H9 (cell line): ENCODE measurements at regions not wholly inside any gene's neighbourhood (a gene's known extent, or its start where the extent isn't known, plus 50 kb on each side); places are given as distances from the start of the nearest gene placed in this dataset.

Source experiments
- DNase-seq: peaks from one replicate; pipeline ENCODE4 v3.0.0-alpha.2; 2017
- H2AFZ ChIP-seq: one replicate; pipeline ENCODE4 v1.6.1; 2013; ENCODE audit warnings: mild to moderate bottlenecking, low read length, control low read depth, moderate library complexity
- H2AK5ac ChIP-seq: 2 replicates; pipeline ENCODE4 v1.6.1; 2013; ENCODE audit warnings: low read length, control low read depth, mixed read lengths; ENCODE audit not compliant: insufficient read length
- H2BK120ac ChIP-seq: one replicate; pipeline ENCODE4 v1.6.1; 2013; ENCODE audit warnings: low read depth, mild to moderate bottlenecking, low read length, control low read depth, inconsistent platforms; ENCODE audit not compliant: poor library complexity, severe bottlenecking
- H2BK12ac ChIP-seq: 2 replicates; pipeline ENCODE4 v1.6.1; 2013; ENCODE audit warnings: low read length, control low read depth, mixed read lengths, low read depth; ENCODE audit not compliant: insufficient read length
- H2BK15ac ChIP-seq: 2 replicates; pipeline ENCODE4 v1.6.1; 2013; ENCODE audit warnings: low read depth, low read length, control low read depth
- H2BK20ac ChIP-seq: one replicate; pipeline ENCODE4 v1.6.1; 2013; ENCODE audit warnings: low read depth, mild to moderate bottlenecking, low read length, control low read depth, inconsistent platforms; ENCODE audit not compliant: poor library complexity, severe bottlenecking
- H2BK5ac ChIP-seq: 2 replicates; pipeline ENCODE4 v1.6.1; 2013; ENCODE audit warnings: low read length, control low read depth, mixed read lengths; ENCODE audit not compliant: insufficient read length
- H3K14ac ChIP-seq: 2 replicates; pipeline ENCODE4 v1.6.1; 2013; ENCODE audit warnings: low read length, control low read depth; ENCODE audit not compliant: insufficient read depth
- H3K18ac ChIP-seq: 2 replicates; pipeline ENCODE4 v1.6.1; 2013; ENCODE audit warnings: low read depth, mild to moderate bottlenecking, mixed read lengths, low read length, control low read depth; ENCODE audit not compliant: insufficient read length
- H3K23ac ChIP-seq: 2 replicates; pipeline ENCODE4 v1.6.1; 2013; ENCODE audit warnings: low read length, control low read depth, mixed read lengths, low read depth; ENCODE audit not compliant: insufficient read length
- H3K23me2 ChIP-seq: 2 replicates; pipeline ENCODE4 v1.6.1; 2013; ENCODE audit warnings: low read depth, mild to moderate bottlenecking, mixed read lengths, low read length, control low read depth; ENCODE audit not compliant: insufficient read length, poor library complexity, severe bottlenecking
- H3K27ac ChIP-seq: 2 replicates; pipeline ENCODE4 v1.5.1; 2013; ENCODE audit warnings: low read length, control low read depth, mixed read lengths, low read depth; ENCODE audit not compliant: insufficient read length
- H3K27me3 ChIP-seq: 2 replicates; pipeline ENCODE4 v1.6.1; 2013; ENCODE audit warnings: low read length, control low read depth, inconsistent platforms; ENCODE audit not compliant: insufficient read depth
- H3K4ac ChIP-seq: 2 replicates; pipeline ENCODE4 v1.6.1; 2013; ENCODE audit warnings: low read depth, mild to moderate bottlenecking, control low read depth, inconsistent platforms, low read length, moderate library complexity
- H3K4me1 ChIP-seq: 2 replicates; pipeline ENCODE4 v1.6.1; 2013; ENCODE audit warnings: low read length, control low read depth, inconsistent platforms; ENCODE audit not compliant: insufficient read depth
- H3K4me2 ChIP-seq: 2 replicates; pipeline ENCODE4 v1.6.1; 2013; ENCODE audit warnings: low read length, control low read depth, mixed read lengths; ENCODE audit not compliant: insufficient read length, insufficient read depth
- H3K56ac ChIP-seq: 2 replicates; pipeline ENCODE4 v1.6.1; 2013; ENCODE audit warnings: low read depth, mild to moderate bottlenecking, mixed read lengths, low read length, control low read depth; ENCODE audit not compliant: insufficient read length
- H3K79me1 ChIP-seq: 2 replicates; pipeline ENCODE4 v1.6.1; 2013; ENCODE audit warnings: low read depth, mild to moderate bottlenecking, moderate library complexity, low read length, control low read depth, inconsistent platforms; ENCODE audit not compliant: insufficient read depth, poor library complexity, severe bottlenecking
- H3K79me2 ChIP-seq: 2 replicates; pipeline ENCODE4 v1.6.1; 2013; ENCODE audit warnings: low read length, control low read depth, inconsistent platforms; ENCODE audit not compliant: insufficient read depth
- H3K9ac ChIP-seq: 2 replicates; pipeline ENCODE4 v1.6.1; 2013; ENCODE audit warnings: low read length, control low read depth, mixed read lengths; ENCODE audit not compliant: insufficient read length; ENCODE audit errors: extremely low read depth
- H3K9me3 ChIP-seq: one replicate; pipeline ENCODE4 v1.6.1; 2013; ENCODE audit warnings: low read depth, low read length, inconsistent platforms; ENCODE audit not compliant: control insufficient read depth
- H3T11ph ChIP-seq: one replicate; pipeline ENCODE4 v1.6.1; 2013; ENCODE audit warnings: mild to moderate bottlenecking, low read length, control low read depth, inconsistent platforms
- H4K20me1 ChIP-seq: one replicate; pipeline ENCODE4 v1.6.1; 2013; ENCODE audit not compliant: control insufficient read depth, insufficient read length, insufficient read depth
- H4K5ac ChIP-seq: 2 replicates; pipeline ENCODE4 v1.6.1; 2013; ENCODE audit warnings: low read depth, mild to moderate bottlenecking, mixed read lengths, low read length, control low read depth; ENCODE audit not compliant: insufficient read length
- H4K8ac ChIP-seq: replicated peaks from 2 replicates; pipeline ENCODE4 v1.6.1; 2013; ENCODE audit warnings: low read length, control low read depth, mixed read lengths, low read depth; ENCODE audit not compliant: insufficient read length
- H4K91ac ChIP-seq: 2 replicates; pipeline ENCODE4 v1.6.1; 2013; ENCODE audit warnings: low read depth, mild to moderate bottlenecking, moderate library complexity, mixed read lengths, low read length, control low read depth; ENCODE audit not compliant: insufficient read length
- H3K27ac Mint-ChIP-seq, 3 experiments: 2 replicates in 2 of 3; 3 replicates in 1 of 3; pipeline ENCODE4 v1.8.0; 2020 to 2021; ENCODE audit warnings: mixed read lengths in 3 of 3, mild to moderate bottlenecking in 1 of 3, moderate library complexity in 1 of 3
- H3K27me3 Mint-ChIP-seq: 2 replicates; pipeline ENCODE4 v1.8.0; 2021; ENCODE audit warnings: low read depth, mild to moderate bottlenecking, moderate library complexity, mixed read lengths
- H3K36me3 Mint-ChIP-seq, 3 experiments: 2 replicates in 2 of 3; 3 replicates in 1 of 3; pipeline ENCODE4 v1.8.0; 2020 to 2021; ENCODE audit warnings: low read depth in 3 of 3, mixed read lengths in 3 of 3; ENCODE audit not compliant: insufficient read depth in 1 of 3
- H3K4me1 Mint-ChIP-seq, 2 experiments: 2 replicates each; pipeline ENCODE4 v1.8.0; 2020; ENCODE audit warnings: mixed read lengths in 2 of 2
- H3K4me3 Mint-ChIP-seq, 2 experiments: 2 replicates in 1 of 2; 3 replicates in 1 of 2; pipeline ENCODE4 v1.8.0; 2020 to 2021; ENCODE audit warnings: mild to moderate bottlenecking in 2 of 2, mixed read lengths in 2 of 2, moderate library complexity in 1 of 2
- H3K9me3 Mint-ChIP-seq, 2 experiments: 2 replicates in 1 of 2; 3 replicates in 1 of 2; pipeline ENCODE4 v1.8.0; 2020; ENCODE audit warnings: mild to moderate bottlenecking in 2 of 2, mixed read lengths in 2 of 2, moderate library complexity in 1 of 2
- CTCF ChIP-seq: fragments of 200-600 bp; sonication (generic); conservative IDR thresholded peaks from 3 replicates; pipeline ENCODE4 v1.8.0; 2021; ENCODE audit warnings: antibody characterized with exemption, mild to moderate bottlenecking
- WGBS: extraction: QIAGEN DNeasy Blood & Tissue Kit; methylation state at CpG from one replicate; pipeline ENCODE4 v1.1.7; 2013; ENCODE audit warnings: missing lambda C conversion rate, low lambda C conversion rate, mixed read lengths; ENCODE audit not compliant: insufficient read length; ENCODE audit errors: extremely low coverage; 5-methylcytosine and 5-hydroxymethylcytosine counted together

GRCh38 chr22:47954107-47954506, 1191.7 kb downstream of the TBC1D22A start:
- WGBS = no CpG with 5 or more reads among the region's 7 CpGs
- Histone ChIP-seq H3K79me1 (no peaks in the 10 kb centered on the region), H3K27ac (no peak overlapping the region)

More at GRCh38 chr22:47954107-47954506, 1191.7 kb downstream of the TBC1D22A start:
- no peak overlapping the region for H3K4me3 Mint-ChIP-seq
- no peak for DNase-seq
- H2BK12ac ChIP-seq = no peak overlapping the region
- peaks cover 3% of the 10 kb centered on the region for H3K23me2 ChIP-seq
- H3K4me1 ChIP-seq = no peaks in the 10 kb centered on the region
- H3T11ph ChIP-seq = no peak overlapping the region
- no peak for TF ChIP-seq CTCF
- H3K9me3 ChIP-seq = no peaks in the 10 kb centered on the region
- no peak overlapping the region for H3K4me2 ChIP-seq
- H2AK5ac ChIP-seq = no peak overlapping the region
- no peak overlapping the region for H4K8ac ChIP-seq
- H3K9me3 Mint-ChIP-seq = peaks cover 29 to 83% of the 10 kb centered on the region in 2 experiments
- H2BK20ac ChIP-seq = no peak overlapping the region
- H4K5ac ChIP-seq = no peak overlapping the region
- H3K27me3 Mint-ChIP-seq = peaks cover 5% of the 10 kb centered on the region
- H2BK15ac ChIP-seq = no peak overlapping the region
- no peak overlapping the region for H3K18ac ChIP-seq
- H3K14ac ChIP-seq = no peak overlapping the region
- no peaks in the 10 kb centered on the region for H3K79me2 ChIP-seq
- no peaks in the 10 kb centered on the region for H4K20me1 ChIP-seq
- no peak overlapping the region for H3K23ac ChIP-seq
- no peak overlapping the region for H2AFZ ChIP-seq
- no peak overlapping the region for H2BK5ac ChIP-seq
- no peaks in the 10 kb centered on the region for H3K27me3 ChIP-seq
- no peak overlapping the region for H3K56ac ChIP-seq
- H4K91ac ChIP-seq = no peak overlapping the region
- peaks cover 0 to 4% (median 0%) of the 10 kb centered on the region in 3 experiments; a peak in 3 of 7 replicates for H3K36me3 Mint-ChIP-seq
- no peaks in the 10 kb centered on the region for H3K4me1 Mint-ChIP-seq
- H3K4ac ChIP-seq = no peak overlapping the region
- H3K27ac Mint-ChIP-seq = no peak overlapping the region
- no peak overlapping the region for H2BK120ac ChIP-seq
- H3K9ac ChIP-seq = no peak overlapping the region
